GM04504 (cell line): ENCODE measurements at regions not wholly inside any gene's neighbourhood (a gene's known extent, or its start where the extent isn't known, plus 50 kb on each side); places are given as distances from the start of the nearest gene placed in this dataset.
"Not testable (repeated sequence)": the region's sequence is repeated elsewhere in the genome, so short reads cannot be mapped to it uniquely, and the experiment has no call there.

Source experiments
- DNase-seq: peaks from one replicate; pipeline ENCODE4 v3.0.0-alpha.2; 2012; ENCODE audit warnings: low read depth

DNA sequence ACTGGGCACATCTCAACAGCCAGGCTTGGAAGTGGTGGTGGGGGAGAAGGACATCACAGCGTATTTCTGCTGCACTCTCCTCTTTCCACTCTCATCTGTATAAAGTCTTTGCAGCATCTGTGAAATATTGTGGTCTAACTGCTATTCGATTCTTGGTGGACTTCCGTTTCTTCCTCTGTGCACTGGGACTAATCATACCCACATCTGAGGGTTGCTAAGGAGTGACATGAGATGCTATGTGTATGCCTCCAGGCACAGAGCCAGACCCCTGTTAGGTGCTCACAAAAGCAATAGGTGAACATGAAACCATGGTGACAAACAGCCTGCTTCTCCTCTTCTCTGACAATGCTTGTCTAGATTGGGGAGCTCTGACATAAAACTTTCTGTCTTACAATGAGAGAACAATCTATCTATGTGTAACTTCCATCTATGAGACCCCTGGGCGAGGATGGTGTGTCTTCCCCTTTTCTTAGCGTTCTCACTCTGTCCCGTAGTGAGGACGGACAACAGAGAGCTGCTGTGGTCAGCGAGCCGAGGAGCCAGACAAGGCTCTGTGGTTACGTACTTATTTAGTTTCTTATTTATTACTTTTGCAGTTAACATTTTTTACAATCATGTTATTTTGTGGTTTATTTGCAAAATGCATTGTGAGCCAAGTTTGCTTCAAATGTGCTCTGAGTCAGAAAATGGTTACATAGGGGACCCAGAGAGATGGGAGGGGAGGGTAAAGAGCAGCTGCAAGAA lies 196.7 kb upstream of the TPRG1 start:
- DNase-seq = peak; percentile 48

- DNase-seq = no peak
These were observed 196.0 kb upstream of the TPRG1 start for GRCh38 chr3:188975600-188976314.

- DNase-seq = no peak
These were observed 195.4 kb upstream of the TPRG1 start for GRCh38 chr3:188976407-188976806.

- DNase-seq = peak; percentile 57
These were observed 193.2 kb upstream of the TPRG1 start for GRCh38 chr3:188978421-188979171.

- DNase-seq = no peak
These were observed 192.5 kb upstream of the TPRG1 start for GRCh38 chr3:188979248-188979647.

- no peak for DNase-seq
These were observed 192.0 kb upstream of the TPRG1 start for GRCh38 chr3:188979669-188980310.

DNA sequence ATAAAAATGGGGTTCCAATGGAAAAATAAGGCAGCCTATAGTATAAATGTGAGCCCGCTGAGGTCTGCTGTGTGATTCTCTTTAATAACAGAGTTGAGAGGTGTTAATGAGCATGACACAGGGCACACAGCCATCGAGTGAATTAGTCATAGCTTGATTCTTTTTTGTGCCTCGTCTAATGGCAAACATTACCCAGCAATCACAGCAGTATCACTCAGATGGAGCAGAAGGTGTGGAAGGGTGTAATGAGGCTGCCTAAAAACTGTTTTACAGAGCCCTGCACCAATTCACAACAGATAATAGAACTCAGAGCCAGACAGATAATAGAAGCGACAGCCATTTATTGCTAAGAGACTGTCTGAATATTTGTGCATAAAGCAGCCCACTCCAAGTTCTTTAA lies 178.6 kb upstream of the TPRG1 start:
- DNase-seq = no peak

- DNase-seq = peak; percentile 50
These were observed 170.2 kb upstream of the TPRG1 start for GRCh38 chr3:189001559-189001958.

- no peak for DNase-seq
These were observed 168.4 kb upstream of the TPRG1 start for GRCh38 chr3:189003410-189003809.

DNA sequence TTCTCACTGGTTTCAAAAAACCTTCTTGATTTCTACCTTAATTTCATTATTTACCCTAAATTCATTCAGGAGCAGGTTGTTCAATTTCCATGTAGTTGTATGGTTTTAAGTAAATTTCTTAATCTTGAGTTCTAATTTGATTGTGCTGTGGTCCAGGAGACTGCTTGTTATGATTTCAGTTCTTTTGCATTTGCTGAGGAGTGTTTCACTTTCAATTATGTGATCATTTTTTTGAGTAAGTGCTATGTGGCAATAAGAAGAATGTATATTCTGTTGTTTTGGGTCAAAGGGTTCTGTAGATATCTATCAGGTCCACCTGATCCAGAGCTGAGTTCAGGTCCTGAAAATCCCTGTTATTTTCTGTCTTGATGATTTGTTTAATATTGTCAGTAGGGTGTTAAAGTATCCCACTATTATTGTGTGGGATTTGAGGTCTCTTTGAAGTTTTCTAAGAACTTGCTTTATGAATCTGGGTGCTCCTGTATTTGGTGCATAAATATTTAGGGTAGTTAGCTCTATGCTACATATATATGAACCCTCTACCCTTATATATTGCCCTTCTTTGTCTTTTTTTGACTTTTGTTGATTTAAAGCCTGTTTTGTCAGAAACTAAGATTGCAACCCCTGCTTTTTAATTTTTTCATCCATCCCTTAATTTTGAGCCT lies 158.4 kb upstream of the TPRG1 start:
- no peak for DNase-seq

DNA sequence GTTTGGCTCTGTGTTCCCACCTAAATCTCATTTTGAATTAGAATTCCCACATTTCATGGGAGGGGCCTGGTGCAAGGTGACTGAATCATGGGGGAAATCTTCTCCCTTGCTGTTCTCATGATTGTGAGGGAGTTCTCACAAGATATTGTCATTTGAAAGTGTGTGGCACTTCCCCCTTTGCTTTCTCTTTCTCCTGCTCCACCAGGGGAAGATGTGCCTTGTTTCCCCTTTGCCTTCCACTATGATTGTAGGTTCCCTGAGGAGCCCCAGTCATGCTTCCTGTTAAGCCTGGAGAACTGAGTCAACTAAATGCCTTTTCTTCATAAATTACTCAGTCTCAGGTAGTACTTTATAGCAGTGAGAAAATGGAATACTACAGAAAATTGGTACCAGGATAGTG lies 157.2 kb upstream of the TPRG1 start:
- no peak for DNase-seq

DNA sequence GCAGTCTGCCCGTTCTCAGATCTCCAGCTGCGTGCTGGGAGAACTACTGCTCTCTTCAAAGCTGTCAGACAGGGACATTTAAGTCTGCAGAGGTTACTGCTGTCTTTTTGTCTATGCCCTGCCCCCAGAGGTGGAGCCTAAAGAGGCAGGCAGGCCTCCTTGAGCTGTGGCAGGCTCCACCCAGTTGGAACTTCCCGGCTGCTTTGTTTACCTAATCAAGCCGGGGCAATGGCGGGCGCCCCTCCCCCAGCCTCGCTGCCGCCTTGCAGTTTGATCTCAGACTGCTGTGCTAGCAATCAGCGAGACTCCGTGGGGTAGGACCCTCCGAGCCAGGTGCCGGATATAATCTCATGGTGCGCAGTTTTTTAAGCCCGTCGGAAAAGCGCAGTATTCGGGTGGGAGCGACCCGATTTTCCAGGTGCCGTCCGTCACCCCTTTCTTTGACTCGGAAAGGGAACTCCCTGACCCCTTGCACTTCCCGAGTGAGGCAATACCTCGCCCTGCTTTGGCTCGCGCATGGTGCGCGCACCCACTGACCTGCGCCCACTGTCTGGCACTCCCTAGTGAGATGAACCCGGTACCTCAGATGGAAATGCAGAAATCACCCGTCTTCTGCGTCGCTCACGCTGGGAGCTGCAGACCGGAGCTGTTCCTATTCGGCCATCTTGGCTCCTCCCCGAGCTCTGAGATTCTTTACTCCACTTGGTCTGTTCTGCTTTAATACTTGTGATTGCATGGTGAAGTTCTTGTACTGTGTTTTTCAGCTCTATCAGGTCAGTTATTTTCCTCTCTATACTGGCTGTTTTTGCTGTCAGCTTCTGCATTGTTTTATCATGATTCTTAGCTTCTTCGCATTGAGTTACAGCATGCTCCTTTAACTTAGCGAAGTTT lies 148.9 kb upstream of the TPRG1 start:
- not testable (repeated sequence) for DNase-seq

GRCh38 chr3:189025866-189026265 lies 145.9 kb upstream of the TPRG1 start:
- DNase-seq = no peak

DNA sequence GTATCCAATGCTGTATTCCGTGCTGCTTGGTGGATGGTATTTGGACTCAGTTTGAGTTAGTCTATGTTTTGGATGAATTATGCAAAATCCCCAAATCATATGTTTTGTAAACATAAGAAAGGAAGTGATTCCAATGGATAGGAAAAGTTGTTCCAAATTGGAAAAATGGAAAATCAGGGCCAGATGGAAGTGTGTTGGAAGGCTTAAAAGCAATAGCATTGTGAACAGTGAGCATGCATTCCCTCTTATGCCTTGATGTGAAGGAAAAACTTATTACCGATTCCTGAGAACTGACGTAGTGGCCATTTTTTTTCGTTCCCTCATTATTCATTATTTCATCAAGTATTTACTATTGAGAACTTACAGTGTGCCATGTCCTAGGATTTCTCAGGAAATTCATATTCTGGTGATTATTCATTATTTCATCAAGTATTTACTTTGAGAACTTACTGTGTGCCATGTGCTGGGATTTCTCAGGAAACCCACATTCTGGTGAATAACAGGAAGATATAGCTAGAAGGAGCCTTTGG lies 144.1 kb upstream of the TPRG1 start:
- no peak for DNase-seq

DNA sequence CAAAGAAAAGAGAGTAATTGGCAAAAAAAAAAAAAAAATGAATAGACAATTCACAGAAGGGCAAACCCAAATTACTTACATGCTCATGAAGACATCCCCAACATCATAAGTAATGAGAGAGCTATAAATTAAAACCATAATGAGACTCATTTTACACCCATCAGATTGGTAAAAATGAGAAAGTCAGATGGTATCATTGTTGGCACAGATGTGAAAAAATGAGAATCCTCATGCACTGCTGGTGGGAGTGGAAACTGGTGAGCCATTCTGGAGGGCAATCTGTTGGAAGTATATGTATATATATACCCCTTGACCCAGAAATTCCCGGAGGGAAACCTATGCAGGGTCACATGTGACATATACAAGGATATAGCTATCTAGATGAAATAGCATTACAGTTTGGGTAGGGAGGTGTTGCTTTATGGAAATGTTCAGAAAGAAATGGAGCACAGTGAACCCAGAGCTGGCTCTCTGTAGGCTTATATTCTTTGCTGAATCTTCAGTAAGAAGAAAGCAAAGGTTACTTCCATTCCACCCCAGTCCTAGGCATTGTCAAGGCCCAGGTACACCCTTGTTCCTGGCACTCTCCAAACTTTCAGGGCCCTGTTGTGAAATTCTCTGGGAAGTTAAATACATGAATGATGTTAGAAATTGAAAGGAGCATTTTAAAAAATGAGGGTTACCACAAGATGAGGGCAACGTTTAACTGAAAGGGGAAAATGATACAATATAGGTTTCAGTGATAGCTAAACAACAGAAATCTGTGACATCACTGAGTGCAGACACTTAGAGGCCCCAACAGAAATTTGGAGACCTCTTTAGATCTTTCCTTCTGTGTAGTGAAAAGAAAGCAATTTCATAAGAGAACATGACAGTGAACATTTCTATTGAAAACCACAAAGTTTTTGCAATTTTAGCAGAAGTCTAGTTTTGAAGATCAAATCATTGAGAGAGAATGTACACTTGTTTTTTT lies 132.7 kb upstream of the TPRG1 start:
- no peak for DNase-seq

DNA sequence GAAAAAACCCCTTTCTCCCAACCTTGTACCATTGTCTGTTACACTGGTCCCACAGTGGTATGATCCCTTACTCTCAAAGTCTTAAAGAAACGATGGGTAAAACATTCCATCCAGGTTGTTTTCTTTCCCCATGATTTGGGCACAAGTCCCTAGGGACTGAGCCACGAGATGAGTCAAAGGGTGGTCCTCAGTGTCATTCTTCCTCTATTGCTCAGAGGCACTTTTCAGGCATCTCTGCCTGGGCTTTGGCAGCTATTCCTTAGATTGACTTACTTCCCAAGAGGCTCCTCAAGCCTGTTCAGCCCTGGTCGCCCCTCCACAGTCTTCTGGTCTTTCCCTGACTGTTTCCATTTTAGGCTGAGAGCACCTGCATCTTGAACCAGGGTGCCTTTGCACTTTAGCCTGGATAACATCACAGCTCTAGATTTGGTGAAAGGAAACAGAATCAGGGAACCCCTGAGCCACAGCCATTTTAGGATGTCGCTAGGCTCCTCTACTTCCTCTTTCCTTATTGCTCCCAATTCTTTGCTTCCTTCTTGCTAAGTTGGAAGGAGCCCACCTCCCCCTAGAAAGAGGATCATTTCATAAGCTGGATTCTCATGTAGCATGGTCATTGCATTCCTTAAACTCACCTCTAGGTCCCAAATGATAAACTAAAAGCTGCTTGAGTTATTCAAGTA lies 131.0 kb upstream of the TPRG1 start:
- DNase-seq = no peak

- peak; percentile 6 for DNase-seq
These were observed 130.2 kb upstream of the TPRG1 start for GRCh38 chr3:189041482-189042090.

- no peak for DNase-seq
These were observed 128.9 kb upstream of the TPRG1 start for GRCh38 chr3:189042832-189043231.
